Breast epithelium (tissue), 3 donors: ENCODE measurements at regions not wholly inside any gene's neighbourhood (a gene's known extent, or its start where the extent isn't known, plus 50 kb on each side); places are given as distances from the start of the nearest gene placed in this dataset.

Experiments used
- CTCF ChIP-seq, 3 donors: fragments of 450-650 bp; IDR thresholded peaks; one replicate each; pipeline ENCODE4 v1.5.1; 2016 to 2017; ENCODE audit warnings: antibody characterized with exemption in 3 of 3, mild to moderate bottlenecking in 3 of 3, moderate library complexity in 3 of 3
- POLR2A ChIP-seq: fragments of 450-650 bp; IDR thresholded peaks from one replicate; pipeline ENCODE4 v1.6.1; 2016; ENCODE audit warnings: antibody characterized with exemption, mild to moderate bottlenecking, moderate library complexity
- POLR2AphosphoS5 ChIP-seq, 3 donors: sonication (generic); formaldehyde crosslinking; IDR thresholded peaks; one replicate each; pipeline ENCODE4 v1.6.1; 2017; ENCODE audit warnings: antibody characterized with exemption in 3 of 3

DNA sequence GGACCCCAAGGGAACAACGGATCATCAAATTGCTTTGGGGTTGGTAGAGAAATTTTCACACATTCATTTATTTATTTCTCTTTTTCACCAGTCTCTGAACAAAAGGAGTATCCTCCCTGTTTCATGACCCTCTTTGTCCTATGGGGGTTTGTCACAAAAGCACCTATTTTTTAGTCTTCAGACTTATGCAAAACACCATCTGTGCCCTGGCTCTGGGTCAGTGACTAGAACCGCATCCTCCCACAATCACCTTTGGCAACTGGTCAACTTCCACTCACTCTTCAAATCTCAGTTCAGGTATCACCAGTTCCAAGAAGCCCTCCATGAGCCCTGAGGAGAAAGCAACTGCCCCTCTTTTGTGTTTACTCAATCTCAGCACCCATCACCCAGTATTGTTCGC is 395.7 kb downstream of the CDK5RAP2 start:
- no peak for TF ChIP-seq POLR2A
- no peak for TF ChIP-seq CTCF (IDR thresholded peaks at IDR 0.05)
- TF ChIP-seq POLR2AphosphoS5 (IDR thresholded peaks at IDR 0.05), result no peak
